ENCODE measurements at regions not wholly inside any gene's neighbourhood (a gene's known extent, or its start where the extent isn't known, plus 50 kb on each side); places are given as distances from the start of the nearest gene placed in this dataset.

- H2BK20ac ChIP-seq (ENCODE audit: low read depth, low read length) = no peak overlapping the region
- no peak overlapping the region for H4K8ac ChIP-seq (ENCODE audit: low read depth in 2 of 2, low read length in 2 of 2)
- no peak overlapping the region for H2BK5ac ChIP-seq (ENCODE audit: low read depth, low read length, poor library complexity, severe bottlenecking)
- H2AK5ac ChIP-seq (ENCODE audit: low read depth, low read length) = no peak overlapping the region
- H3K9me1 ChIP-seq (ENCODE audit: insufficient read depth, low read length) = no peaks in the 10 kb centered on the region
- H3K4me1 ChIP-seq (ENCODE audit: control insufficient read depth, insufficient read depth, low read length) = 0 out of 2 replicates have a peak, but pooled peaks cover 2% of the 10 kb centered on the region
- H3K23ac ChIP-seq (ENCODE audit: low read depth, low read length) = no peak overlapping the region
- DNase-seq (no peak), ATAC-seq (ENCODE audit: low read depth) (no peak)
- no peaks in the 10 kb centered on the region for H3K27me3 ChIP-seq (ENCODE audit: control insufficient read depth, insufficient read depth, low read length)
- ChIA-PET CTCF (no interaction called here), POLR2A (ENCODE audit: unreplicated experiment) (no interaction called here)
- H3K9ac ChIP-seq (ENCODE audit: low read depth, low read length) = no peak overlapping the region
- no peak overlapping the region for H3K14ac ChIP-seq (replicated peaks; ENCODE audit: low read depth, low read length)
- no peaks in the 10 kb centered on the region for H3K9me3 ChIP-seq (ENCODE audit: control insufficient read depth, insufficient read depth, low read length)
- no TSS peak for BruUV-seq (replicated peaks)
- no peaks in the 10 kb centered on the region for H4K20me1 ChIP-seq (ENCODE audit: insufficient read depth, low read length)
- in situ Hi-C loops (cut with MboI; ENCODE audit: low sequenced_read_pairs) = no loop called here
- H3K27ac ChIP-seq (ENCODE audit: insufficient read depth, low read length) = no peak overlapping the region
- intact Hi-C loops (cut with micrococcal nuclease) = no loop called here
- no peak overlapping the region for H3K56ac ChIP-seq (ENCODE audit: extremely low read depth, insufficient read depth, low read length)
- H3K79me1 ChIP-seq (ENCODE audit: low read depth in 1 of 2, low read length in 2 of 2) = no peaks in the 10 kb centered on the region
- no peak overlapping the region for H3K4me3 ChIP-seq (ENCODE audit: insufficient read depth, low read depth, low read length)
- H3K4ac ChIP-seq (ENCODE audit: low read depth, low read length) = no peak overlapping the region
- no peak overlapping the region for H2AFZ ChIP-seq (replicated peaks; ENCODE audit: low read length, poor library complexity)
- H2AK9ac ChIP-seq (replicated peaks; ENCODE audit: low read depth, low read length, poor library complexity) = no peak overlapping the region
- H3K36me3 ChIP-seq (ENCODE audit: control insufficient read depth, insufficient read depth, low read length) = no peaks in the 10 kb centered on the region
- H4K5ac ChIP-seq (ENCODE audit: low read depth, low read length) = no peak overlapping the region
- H3K4me2 ChIP-seq (ENCODE audit: low read depth, low read length) = no peak overlapping the region
- no peak overlapping the region for H2BK15ac ChIP-seq (ENCODE audit: low read depth, low read length)
- no peak overlapping the region for H2BK120ac ChIP-seq (ENCODE audit: low read depth, low read length)
- H4K91ac ChIP-seq (ENCODE audit: insufficient read depth, low read depth, low read length) = no peak overlapping the region
- no peak overlapping the region for H3K18ac ChIP-seq (ENCODE audit: low read depth, low read length)
- TF ChIP-seq MAFK (IDR thresholded peaks at IDR 0.05; ENCODE audit: low read depth, low read length) (no peak), MAZ (IDR thresholded peaks at IDR 0.05; ENCODE audit: borderline replicate concordance, low read depth, low read length) (no peak)
- dilution Hi-C loops (cut with HindIII; ENCODE audit: low sequenced_read_pairs, unreplicated experiment) = no loop called here
Measured at GRCh38 chr12:19880721-19881120, 441.4 kb downstream of the AEBP2 start.
